ENCODE measurements at regions not wholly inside any gene's neighbourhood (a gene's known extent, or its start where the extent isn't known, plus 50 kb on each side); places are given as distances from the start of the nearest gene placed in this dataset.

DNA sequence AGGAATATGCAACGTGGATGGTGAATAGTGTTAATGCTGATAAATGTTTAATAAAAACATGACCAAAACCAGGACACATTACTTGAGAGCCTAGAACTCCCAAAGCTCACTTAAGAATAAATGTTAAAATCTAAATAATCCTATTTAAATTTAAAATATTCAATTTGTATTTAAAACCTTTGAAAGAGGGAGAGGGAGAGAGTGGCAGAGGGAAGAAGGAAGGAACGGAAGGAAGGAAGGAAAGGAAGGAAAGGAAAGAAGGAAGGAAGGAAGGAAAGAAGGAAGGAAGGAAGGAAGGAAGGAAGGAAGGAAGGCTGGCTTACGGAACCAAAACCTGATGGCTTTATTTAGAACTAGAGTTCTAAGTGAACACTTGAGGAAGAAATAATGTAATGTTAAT lies 324.1 kb upstream of the SYT4 start:
- TF ChIP-seq, protein P1, sequence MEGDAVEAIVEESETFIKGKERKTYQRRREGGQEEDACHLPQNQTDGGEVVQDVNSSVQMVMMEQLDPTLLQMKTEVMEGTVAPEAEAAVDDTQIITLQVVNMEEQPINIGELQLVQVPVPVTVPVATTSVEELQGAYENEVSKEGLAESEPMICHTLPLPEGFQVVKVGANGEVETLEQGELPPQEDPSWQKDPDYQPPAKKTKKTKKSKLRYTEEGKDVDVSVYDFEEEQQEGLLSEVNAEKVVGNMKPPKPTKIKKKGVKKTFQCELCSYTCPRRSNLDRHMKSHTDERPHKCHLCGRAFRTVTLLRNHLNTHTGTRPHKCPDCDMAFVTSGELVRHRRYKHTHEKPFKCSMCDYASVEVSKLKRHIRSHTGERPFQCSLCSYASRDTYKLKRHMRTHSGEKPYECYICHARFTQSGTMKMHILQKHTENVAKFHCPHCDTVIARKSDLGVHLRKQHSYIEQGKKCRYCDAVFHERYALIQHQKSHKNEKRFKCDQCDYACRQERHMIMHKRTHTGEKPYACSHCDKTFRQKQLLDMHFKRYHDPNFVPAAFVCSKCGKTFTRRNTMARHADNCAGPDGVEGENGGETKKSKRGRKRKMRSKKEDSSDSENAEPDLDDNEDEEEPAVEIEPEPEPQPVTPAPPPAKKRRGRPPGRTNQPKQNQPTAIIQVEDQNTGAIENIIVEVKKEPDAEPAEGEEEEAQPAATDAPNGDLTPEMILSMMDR (conservative IDR thresholded peaks at IDR 0.05), result no peak
- no peak for TF ChIP-seq ZFX (IDR thresholded peaks at IDR 0.05)
